Transverse colon (tissue), 3 donors: ENCODE measurements at regions not wholly inside any gene's neighbourhood (a gene's known extent, or its start where the extent isn't known, plus 50 kb on each side); places are given as distances from the start of the nearest gene placed in this dataset.

Experiments used
- POLR2A ChIP-seq: fragments of 450-650 bp; IDR thresholded peaks from one replicate; pipeline ENCODE4 v1.6.1; 2016; ENCODE audit warnings: antibody characterized with exemption, mild to moderate bottlenecking, moderate library complexity
- POLR2AphosphoS5 ChIP-seq, 3 donors: sonication (generic); formaldehyde crosslinking; IDR thresholded peaks; one replicate each; pipeline ENCODE4 v1.6.1; 2016; ENCODE audit warnings: antibody characterized with exemption in 3 of 3

- TF ChIP-seq POLR2A (no peak), POLR2AphosphoS5 (IDR thresholded peaks at IDR 0.05) (no peak)
These were observed 125.9 kb downstream of the TRMT11 start for GRCh38 chr6:126112171-126112632.
